ENCODE measurements at regions not wholly inside any gene's neighbourhood (a gene's known extent, or its start where the extent isn't known, plus 50 kb on each side); places are given as distances from the start of the nearest gene placed in this dataset.

DNA sequence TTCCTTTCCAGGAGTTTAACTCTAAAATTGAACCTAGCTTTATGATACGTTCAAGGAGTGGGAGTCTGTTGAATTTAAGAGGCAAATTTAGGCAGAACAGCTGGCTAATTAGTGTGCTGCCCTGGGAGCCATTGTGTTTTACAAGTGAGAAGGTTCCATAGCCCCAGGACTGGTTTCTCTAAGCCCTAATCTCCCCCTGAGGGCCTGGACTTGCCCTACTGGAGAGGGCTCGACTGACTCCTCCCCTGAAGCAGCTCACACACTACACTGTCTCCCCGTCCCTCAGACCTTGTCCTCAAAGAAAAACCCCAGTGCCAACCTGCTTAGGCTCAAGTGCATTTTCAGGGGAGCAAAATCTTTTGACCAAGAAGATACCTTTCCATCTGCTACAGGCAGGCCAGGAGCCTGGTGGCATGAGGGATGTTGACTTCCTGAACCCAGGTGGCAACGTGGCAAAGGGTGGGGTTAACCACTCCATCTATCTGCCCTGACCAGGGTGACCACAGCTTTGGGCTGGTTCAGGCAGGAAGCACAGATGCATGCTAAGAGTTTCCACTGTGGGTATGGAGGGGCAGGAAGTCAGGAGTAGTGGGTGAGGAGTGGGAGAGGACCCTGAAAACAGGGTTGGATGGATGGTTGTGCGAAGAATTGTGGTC is 68.9 kb upstream of the CARD11 start:
- no peak for TF ChIP-seq POLR2AphosphoS5 (IDR thresholded peaks at IDR 0.05; ENCODE audit: low read depth, low read length)
- no peak for TF ChIP-seq SPI1 (IDR thresholded peaks at IDR 0.05; ENCODE audit: low read depth, low read length)
